ENCODE measurements at regions not wholly inside any gene's neighbourhood (a gene's known extent, or its start where the extent isn't known, plus 50 kb on each side); places are given as distances from the start of the nearest gene placed in this dataset.

DNA sequence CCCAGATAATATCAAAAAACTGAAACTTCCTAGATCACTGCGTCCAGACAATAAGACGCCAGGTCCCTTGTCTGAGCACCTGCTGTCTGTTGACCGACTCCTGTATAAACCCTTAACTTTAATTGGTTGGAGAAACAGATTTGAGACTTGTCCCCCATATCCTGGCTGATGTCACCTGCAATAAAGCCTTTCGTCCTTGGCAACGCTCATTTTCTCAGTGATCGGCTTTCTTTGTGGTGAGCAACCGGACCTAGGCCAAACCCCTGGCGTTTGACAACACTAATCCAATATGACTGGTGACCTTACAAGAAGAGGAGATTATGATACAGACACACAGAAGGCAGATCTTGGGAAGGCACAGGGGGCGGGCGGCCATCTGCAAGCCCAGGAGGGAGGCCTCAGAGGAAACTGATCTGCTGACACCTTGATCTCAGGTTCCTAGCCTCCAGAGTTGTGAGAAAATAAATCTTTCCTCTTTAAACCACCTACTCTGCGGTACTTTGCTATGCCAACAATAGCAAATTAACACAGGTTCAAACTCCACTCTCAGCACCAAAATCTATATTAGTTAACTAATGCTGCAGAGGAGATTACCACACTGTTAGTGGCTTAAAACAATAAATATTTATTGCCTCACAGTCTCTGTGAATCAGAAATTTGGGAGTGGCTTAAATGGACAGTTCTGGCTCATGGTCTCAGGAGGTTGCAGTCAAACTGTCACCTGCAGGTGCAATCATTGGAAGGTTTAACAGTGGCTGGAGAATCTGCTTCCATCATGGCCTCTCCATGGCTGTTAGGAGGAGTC, 178.7 kb downstream of the OTOR start:
- no peak for TF ChIP-seq EZH2 (IDR thresholded peaks at IDR 0.05; ENCODE audit: borderline replicate concordance, insufficient read depth, low read length, poor library complexity, severe bottlenecking)
- TF ChIP-seq EP300 (conservative IDR thresholded peaks at IDR 0.05; ENCODE audit: poor library complexity, severe bottlenecking): no peak
- TF ChIP-seq, protein P1, sequence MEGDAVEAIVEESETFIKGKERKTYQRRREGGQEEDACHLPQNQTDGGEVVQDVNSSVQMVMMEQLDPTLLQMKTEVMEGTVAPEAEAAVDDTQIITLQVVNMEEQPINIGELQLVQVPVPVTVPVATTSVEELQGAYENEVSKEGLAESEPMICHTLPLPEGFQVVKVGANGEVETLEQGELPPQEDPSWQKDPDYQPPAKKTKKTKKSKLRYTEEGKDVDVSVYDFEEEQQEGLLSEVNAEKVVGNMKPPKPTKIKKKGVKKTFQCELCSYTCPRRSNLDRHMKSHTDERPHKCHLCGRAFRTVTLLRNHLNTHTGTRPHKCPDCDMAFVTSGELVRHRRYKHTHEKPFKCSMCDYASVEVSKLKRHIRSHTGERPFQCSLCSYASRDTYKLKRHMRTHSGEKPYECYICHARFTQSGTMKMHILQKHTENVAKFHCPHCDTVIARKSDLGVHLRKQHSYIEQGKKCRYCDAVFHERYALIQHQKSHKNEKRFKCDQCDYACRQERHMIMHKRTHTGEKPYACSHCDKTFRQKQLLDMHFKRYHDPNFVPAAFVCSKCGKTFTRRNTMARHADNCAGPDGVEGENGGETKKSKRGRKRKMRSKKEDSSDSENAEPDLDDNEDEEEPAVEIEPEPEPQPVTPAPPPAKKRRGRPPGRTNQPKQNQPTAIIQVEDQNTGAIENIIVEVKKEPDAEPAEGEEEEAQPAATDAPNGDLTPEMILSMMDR (IDR thresholded peaks at IDR 0.05; ENCODE audit: poor library complexity, severe bottlenecking): no peak
